Endothelial cell of hepatic sinusoid (primary cell): ENCODE measurements at regions not wholly inside any gene's neighbourhood (a gene's known extent, or its start where the extent isn't known, plus 50 kb on each side); places are given as distances from the start of the nearest gene placed in this dataset.

Experiments
- in situ Hi-C: cut with HindIII; loops from 2 replicates; pipeline ENCODE4 v1.10.0; 2017; ENCODE audit warnings: low sequenced_read_pairs

DNA sequence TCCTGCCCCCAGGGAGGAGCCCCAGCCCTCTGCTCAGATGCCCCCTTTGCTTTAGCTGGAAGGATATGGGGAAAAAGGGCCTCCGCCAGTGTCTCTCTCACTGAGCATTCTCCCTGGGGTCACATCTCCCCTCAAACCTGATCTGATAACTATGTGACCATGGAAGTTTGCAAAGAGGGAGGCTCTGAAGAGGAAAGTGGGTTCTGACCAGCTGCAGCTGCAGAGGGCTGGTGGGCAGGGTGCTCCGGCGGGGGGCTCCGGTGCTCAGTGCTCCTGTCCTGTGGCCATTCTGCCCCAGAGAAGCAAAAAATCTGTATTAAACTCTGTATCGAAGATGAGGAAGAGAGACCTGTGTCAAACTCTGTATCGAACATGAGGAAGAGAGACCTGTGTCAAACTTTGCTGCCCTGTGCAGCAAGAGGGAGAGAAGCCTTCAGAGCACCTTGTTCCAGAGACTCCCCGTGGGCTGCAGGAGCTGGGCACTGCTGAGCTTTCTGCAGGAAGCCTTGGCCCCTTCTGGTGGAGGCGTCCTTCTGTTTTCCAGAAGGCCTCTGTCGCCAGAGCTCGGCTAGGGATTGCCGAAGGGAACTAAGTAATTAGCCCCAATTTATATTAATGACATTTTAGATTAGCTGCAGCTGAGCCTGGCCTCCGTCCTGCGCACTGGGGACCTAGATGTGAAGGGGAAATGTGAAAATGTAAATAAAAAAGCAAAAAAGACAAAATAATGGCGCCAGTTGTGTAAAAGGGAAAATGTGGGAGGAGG, 186.2 kb upstream of the C1orf174 start:
- in situ Hi-C loops, result no loop called here

DNA sequence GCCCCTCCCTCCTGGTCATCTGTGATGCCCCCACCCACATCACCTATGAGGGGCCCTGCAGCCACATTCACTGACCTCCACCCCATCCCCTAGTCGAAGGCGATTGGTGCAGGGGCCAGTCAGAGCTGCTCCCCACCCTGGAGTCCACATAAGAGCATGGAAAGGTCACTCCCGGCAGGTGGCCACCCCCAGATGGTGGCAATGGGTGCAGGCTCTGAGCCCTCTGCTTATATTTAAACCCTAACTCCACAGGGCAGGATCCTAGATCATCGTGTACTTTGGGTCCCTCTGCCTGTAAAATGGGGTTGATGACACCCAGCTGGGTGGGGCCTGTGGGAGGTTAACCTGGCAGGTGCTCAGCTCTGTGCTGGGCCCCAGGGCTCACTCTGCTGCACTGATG, 186.8 kb upstream of the C1orf174 start:
- in situ Hi-C loops, result no loop called here

DNA sequence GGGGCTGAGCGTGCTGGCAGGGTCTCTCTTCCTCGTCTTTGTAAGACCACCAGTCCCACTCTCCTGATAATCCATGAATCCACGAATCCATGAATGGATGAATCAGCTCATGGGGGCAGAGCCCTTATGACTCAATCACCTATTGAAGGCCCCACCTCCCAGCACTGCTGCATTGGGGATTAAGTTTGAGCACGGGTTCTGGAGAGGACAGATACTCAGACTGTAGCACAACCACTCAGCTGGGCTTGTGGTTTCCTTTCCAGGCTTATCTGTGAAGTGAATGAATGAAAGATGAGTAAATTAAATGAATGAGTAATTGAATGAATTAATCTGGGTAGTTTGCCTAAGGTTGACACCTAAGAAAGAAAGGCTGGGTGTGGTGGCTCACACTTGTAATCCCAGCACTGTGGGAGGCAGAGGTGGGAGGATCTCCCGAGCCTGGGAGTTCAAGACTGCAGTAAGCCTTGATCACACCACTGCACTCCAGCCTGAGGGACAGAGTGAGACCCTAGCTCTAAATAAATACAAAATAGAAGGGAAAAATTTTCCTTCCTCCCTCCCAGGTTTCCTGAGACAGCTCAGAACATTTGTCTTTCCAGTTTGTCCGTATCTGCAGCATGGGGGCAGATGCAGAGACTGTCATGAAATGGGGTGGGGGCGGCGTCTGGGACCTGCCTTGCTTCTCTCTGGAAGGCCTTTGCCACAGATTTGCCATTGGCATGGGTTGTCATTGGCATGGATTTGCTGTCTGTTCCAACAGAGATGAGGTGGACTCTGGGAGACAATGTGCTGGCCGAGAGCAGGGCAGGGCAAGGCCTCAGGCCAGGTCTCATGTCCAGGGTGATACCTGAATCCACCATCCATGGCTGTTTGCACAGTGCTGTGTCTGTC, 187.7 kb upstream of the C1orf174 start:
- in situ Hi-C loops, result no loop called here

DNA sequence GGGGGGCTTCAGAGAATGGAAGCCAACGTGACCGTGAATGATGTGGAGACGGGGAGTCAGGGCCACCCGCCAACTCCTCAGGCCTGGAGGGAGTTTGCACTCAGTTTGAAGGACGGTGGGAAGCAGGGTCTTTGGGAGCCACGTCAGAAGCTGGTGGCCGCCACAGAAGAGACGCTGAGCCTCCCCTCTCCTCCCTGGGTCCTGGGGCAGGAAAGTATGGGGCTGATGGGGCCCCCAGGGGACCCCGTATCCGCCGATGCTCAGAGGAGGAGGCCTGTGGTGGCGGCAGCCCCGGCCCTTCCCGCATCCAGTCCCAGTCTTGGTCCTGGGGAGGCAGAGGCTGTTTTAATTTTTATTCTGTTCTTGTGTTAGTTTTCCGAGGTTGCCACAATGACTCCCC, 188.6 kb upstream of the C1orf174 start:
- in situ Hi-C loops, result no loop called here

DNA sequence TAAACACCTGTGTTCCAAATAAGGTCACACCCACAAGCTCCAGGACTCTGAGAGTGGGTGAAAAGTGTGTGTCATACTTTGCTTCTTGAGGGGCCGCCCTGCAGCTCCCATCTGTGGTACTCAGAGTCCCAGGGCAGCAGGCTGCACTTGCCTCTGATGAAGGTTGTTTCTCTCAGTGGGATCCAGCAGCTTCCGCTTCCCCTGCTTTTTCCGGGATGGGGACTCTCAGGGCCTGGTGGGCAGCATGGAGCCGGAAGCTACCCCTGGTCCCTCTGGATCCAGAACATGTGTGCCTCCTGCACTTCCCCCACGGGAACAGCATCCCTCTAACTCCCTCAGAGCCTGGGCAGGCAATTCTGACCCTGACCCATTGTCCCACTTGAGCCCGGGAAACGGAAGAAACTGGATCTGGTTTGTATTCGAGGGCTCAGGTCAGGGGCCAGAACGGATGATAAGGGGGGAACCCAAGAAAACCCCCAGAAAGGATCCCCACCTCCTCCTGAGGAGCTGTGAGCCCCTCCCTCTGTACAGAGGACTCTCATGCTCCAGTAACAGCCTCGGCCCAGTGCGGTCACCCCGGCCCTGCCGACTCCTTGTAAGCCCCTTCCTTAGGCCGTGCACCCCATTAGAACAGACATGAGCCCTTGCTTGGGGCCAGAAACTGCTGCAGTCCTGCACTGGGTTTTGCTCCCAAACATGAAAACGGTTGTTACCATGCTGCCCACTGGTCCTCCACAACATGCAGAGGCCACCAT, 189.5 kb upstream of the C1orf174 start:
- in situ Hi-C loops, result no loop called here

DNA sequence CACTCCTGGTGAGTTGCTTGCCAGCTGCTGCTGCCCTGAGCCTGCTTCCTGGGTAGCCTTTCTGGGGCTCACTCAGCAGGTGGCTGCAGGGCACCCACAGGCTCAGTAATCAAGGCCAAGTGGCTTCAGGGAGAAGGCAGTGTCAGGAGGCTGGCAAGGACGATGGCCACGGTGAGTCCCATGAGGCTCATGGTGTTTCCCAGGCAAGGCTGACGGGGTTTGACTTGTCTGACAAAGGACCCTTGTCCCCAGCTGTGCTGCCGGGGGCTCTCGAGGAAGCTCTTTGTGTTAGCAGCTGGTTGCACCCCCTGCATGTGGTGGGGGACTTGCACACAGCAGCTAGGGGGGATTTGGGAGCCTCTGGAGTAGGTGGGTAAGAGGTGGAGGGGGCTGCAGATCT, 190.5 kb upstream of the C1orf174 start:
- in situ Hi-C loops, result no loop called here

DNA sequence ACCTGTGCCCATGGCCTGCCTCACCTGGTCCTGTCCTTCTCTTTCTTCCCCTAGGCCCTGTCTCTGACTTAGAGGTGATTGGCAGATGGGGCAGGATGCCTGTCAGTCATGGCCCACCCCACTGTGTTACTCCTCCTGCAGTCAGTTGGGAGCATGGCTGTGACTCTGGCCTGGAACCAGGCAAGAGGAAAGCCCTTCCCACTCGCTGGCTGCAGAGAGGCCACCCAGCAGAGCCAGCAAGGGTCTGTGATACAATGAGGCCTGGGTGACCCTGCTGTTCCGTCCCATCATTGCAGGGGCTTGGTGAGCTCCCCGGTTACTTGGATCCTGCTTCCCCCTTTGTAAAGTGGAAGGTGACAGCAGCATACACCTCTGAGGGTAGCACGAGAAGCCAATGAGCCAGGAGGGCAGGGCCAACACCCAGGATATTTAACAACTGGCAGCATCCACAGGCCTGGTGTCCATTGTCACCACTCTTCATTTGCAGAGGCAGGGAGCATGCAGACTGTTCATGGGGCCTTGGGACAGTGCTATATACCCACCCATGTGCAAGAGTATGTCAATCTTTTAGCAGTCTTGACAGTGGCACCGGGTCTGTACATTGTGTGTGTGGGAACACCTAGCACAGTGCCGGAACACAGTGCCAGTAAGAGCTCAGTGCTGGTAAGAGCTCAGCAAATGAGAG, 191.0 kb upstream of the C1orf174 start:
- in situ Hi-C loops, result no loop called here

DNA sequence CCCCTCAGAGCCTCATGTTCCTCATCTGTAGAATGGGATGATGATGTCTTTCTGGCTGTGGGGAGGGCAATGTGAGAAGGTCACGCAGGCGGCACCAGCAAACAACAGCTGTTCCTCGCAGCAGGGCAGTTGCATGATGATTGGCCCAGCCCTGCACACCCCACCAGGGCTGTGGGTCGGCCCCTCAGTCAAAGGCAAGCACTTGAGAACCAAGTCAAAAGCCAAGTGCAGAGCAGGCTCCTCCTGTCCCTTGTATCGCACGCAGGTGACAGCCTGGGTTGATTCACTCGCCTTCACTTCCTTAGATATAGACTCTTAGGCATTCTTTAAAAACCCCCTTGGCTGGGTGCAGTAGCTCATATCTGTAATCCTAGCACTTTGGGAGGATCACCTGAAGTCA, 191.9 kb upstream of the C1orf174 start:
- in situ Hi-C loops, result no loop called here

DNA sequence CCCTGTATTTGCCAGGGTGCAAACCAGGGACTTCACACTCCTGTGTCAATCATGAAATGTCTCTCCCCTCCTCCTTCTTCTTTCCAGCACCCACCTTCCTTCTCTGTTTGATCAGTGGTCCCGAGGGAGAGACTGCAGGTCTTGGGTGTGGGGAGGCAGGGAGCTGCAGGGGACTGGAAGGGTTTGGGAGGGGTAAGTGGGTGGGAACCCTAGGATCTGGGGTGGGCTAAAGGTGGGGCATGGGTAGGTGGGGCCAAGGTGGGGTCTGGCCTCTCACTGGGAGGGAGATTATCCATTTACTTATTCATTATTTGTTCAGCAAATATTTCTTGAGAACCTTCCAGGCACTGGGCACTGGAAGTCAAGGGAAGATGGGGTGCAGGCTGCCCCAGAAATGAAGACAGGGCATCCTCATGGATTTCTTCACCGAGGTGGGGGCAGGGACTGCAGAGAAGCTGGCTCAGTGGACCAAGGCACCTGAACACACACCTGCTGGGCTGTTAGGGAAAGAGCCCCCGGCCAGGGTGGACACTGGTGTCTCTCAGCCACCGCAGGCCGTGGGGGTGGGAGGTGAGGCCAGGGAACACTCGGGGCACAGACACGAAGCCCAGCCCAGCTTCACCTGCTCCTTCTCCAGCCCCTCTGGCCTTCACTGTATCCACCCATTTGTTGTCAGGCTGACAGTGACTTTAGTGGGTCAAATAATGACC, 193.9 kb upstream of the C1orf174 start:
- in situ Hi-C loops, result no loop called here

DNA sequence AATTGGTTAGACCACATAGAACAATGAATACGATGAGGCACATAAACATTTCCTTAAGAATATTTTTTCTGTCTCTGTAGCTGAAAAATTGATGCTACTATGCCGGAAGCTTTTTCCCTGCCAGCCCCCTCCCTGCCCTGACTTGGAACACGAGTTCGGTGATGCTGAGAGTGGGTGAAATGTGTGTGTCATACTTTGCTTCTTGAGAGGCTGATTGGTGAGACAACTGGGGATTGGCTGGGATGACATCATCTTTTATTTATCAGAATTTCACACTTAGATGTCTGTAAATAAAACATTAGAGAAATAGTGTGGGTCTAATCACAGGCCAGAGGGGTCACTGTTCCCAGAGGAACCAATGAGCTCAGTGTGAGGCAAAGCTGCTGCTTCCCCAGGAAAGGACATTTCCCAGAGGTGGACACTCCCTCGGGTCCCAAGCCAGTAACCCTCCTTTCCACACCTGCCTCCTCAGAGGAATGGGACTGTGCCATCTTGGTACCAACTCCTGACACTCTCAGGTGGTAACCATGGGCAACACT, 195.4 kb upstream of the C1orf174 start:
- in situ Hi-C loops, result no loop called here

DNA sequence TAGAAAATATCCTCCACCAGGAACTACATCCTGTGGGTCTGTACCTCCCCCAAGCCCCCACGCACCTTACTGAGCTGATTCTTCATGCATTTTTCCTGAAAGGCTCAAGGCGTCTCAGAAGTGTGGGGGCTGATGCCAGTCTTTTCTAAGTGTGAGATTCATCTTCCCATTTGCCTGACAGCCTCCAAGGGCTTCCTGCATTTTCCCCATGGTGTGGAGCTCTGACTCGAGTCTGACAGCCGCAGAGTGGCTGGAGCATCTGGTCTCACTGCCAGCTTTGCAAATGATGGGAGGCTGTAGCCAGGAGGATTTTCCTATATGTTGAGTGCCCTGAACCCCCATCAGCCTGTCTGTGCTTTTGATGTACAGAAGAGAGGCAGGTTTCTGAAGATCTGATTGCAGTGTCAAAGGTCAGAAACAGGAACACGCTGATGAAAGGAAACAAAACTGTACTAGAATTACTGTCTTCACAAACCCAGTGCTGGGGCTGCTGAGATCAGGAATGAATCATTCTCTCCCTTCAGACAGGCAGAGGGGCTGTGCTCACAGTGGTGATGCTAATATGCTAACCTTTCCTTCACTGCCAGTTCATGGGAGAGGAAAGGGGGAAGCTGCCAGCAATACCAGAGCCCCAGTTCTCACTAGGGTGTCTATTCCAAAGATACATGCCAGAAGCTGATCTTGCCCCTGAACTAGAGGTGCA, 201.5 kb upstream of the C1orf174 start:
- in situ Hi-C loops, result no loop called here

DNA sequence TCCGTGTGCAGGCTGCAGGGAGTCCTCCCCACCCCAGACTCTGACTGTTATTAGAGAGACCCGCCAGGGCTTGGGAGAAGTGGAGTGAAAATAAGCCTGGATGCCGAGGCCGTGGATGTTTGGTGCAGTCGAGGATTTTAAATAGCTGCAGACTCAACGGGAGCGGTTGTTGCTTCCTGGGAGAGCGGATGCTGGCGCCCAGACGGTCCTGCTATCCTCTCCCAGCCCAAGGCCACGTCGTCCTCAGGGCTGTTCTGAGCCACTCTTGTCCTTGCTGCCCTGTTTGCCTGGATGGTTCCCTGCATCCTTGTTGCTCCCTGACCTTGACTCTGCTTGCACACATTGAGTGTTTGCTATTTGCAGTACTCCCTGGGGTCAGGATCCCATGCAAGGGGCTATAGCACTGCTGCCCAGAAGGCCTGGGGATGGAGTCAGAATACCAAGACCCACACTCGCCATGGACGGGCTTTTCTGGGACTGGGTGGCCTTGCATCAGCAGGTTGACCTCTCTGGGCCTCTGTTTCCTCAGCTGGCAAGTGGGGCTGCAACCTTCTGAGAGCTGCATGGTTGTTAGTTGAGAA, 205.3 kb upstream of the C1orf174 start:
- in situ Hi-C loops, result no loop called here

DNA sequence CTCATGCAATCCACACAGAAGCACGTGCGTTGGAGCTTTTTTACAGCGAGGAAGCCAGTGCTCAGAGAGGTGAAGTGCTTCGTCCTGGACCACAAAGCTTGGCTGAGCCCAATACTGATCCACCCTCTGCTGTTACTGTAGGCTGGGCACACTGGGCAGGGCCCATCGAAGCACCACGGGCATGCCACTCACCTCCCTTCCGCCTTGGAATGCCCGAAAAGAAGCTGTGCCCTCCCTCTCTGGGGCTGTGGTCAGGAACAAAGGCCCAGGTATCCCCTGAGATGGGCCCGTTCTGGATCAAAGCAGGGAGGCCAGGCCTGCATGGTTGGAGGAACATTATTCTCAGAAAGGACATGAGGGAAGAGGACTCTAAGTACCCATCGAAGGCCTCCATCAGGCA, 206.7 kb upstream of the C1orf174 start:
- in situ Hi-C loops, result no loop called here

DNA sequence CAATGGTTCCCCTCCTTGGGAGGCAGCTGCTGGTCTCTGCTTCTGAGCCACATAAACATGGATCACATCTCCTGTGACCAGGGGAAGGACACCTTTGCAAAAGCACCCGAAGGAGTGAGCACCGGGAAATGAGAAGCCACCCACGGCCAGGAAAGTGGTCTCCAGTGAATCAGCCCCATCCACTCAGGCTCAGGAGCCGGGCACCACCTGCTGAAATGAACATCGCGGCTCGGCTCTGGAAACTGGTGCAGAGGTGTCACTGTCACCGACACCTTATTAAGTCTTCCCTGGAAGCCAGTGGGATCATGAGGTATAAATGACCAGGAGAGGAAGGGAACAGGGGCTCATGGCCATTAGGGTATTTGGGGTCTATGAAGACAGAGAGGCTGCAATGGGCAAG, 207.2 kb upstream of the C1orf174 start:
- in situ Hi-C loops, result no loop called here

DNA sequence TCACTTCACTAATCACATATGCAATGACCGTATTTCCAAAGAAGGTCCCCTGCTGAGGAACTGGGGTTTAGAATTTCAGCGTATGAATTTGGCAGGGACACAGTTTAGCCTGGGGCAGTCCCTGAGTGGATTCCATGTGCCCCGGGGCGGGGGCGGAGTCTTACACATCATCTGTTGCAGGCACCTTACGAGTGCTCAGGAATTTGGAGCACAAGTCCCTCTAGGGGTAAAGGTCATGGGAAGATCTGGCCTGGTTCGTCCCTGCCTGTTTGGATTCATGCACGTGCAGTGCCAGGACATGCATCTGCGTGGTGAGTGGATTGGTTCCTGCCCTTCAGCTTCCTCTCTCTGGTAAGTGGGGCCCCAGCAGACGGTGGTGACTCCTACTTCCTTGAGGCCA, 208.3 kb upstream of the C1orf174 start:
- in situ Hi-C loops, result no loop called here

DNA sequence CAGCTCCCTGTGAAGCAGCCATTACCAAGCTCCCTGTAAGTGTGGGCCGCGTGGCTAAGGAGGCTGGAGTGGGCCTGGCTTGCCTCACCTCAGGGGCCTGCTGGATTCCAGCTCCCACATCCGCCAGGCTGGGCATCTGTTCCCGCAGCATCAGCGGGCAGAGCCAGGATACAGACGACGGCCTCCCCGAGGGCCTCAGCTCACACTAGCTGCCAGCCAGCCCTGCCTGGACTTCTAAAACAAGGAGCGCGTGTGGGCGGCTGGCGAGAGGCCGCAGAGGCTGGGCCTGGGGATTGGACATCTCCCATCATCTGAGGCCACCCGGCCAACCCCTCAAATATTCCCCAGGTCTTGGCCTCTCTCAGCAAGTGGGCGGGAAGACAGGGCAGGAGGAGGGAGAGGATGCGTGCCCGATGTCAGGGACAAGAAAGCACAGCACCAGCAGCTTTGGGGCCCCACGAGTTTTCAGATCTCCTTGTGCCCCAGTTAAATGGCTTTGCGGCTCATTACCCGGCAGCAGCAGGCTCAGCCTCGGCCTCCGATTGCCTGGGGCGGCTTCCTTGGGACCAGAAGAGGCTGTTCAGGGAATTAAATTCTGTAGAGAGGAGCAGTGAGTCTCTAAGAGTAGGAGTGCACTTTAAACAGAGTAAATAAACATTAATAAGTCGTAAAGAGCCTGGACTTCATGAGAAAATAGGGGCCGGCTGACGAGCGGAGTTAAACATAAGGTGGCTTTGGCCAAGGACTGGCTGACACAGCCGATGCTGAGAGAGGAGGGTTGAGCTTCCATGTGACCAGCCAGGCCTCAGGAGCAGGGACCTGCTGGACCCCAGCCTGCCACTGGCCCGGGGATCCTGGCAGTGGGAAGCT, 208.9 kb upstream of the C1orf174 start:
- in situ Hi-C loops, result no loop called here

DNA sequence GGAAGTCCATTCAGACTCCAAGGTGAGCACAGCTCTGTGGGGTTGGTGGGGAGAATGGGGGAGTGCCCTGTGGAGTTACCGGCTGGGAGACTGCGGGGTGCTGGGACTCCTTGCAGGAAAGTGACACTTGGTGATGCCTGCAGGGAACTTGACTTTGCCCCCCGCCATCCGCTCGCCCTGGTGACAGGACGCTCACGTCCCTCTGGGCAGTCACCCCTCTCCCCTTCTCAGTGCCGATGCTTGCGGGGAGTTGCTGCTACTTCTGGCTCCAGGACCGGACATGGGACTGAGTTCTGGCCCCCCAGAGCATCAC, 209.5 kb upstream of the C1orf174 start:
- in situ Hi-C loops, result no loop called here

DNA sequence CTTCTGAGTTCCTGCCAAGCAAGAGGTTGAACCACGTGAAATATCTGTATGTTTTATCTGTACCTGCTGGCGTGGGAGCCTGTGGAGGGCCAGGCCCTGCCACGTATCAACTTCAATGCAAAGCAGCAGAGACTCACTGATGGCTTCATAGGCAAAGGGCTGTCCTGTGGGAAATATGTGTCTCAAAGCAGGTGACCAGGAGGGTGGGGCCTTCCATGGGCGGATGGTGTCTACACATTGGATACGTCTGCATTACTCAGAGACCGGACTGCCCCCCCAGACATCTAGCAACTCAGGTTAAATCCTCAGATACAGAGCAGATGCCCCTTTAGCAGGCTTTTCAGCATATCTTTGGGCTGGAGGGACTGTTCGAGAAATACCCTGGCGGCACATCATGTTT, 210.8 kb upstream of the C1orf174 start:
- in situ Hi-C loops, result no loop called here
